Stimulated activated naive CD8-positive, alpha-beta T cell treated with anti-CD3 and anti-CD28 coated beads, Interleukin-15, Interleukin-2, amounts not matched to agents 100 U/mL and 50 U/mL, for 24 hours (primary cell): ENCODE measurements at regions not wholly inside any gene's neighbourhood (a gene's known extent, or its start where the extent isn't known, plus 50 kb on each side); places are given as distances from the start of the nearest gene placed in this dataset.
"Not testable (repeated sequence)": the region's sequence is repeated elsewhere in the genome, so short reads cannot be mapped to it uniquely, and the experiment has no call there.

ENCODE experiments used
- ATAC-seq: fragments of 150-1000 bp; cut with Tn5 transposase; one replicate; pipeline ENCODE4 v1.10.0; 2021
- DNase-seq: peaks from one replicate; pipeline ENCODE4 v3.0.0; 2021

GRCh38 chrX:124426288-124427169, 80.2 kb downstream of the SH2D1A start:
- ATAC-seq: no peak
- no peak for DNase-seq

- ATAC-seq: no peak
- DNase-seq: no peak
Measured at GRCh38 chrX:124433186-124433585, 86.8 kb downstream of the SH2D1A start.

DNA sequence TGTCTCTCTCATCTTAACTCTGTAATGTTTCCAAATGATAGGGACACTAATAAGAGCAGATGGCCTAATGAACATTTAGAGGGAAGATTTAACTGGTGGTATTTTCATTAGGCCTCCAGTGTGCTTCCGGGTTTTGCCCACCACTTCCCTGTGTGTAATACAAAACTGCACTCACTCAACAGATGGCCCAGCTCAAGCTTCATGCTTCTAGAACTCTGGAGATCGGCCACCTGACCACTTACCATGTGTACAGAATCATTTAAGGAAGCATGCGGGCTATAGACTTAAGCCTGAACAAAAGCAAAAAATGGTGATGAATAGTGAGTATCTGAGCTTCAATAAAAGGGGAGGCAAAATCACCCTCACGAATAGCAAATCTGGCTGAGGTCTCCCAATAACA, 89.3 kb downstream of the SH2D1A start:
- ATAC-seq (no peak), DNase-seq (no peak)

DNA sequence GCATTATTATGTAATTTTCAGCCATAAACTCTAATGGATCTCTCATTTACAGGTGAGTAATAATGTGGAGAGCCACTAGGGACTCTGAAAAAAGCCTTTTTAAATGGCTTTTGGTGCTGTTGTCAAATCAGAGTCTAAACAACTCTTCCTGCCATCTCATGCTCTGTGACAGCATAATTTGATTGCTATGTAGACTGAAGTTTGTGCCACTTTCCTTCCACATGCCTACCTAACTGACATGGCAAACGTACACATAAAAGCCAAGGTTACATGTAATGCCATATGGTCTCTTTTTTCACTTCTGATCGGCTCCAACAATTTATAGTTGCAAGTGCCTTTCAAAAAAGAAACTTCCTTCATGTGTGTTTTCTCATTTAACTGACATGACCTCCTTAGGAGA, 94.3 kb downstream of the SH2D1A start:
- ATAC-seq: no peak
- no peak for DNase-seq

DNA sequence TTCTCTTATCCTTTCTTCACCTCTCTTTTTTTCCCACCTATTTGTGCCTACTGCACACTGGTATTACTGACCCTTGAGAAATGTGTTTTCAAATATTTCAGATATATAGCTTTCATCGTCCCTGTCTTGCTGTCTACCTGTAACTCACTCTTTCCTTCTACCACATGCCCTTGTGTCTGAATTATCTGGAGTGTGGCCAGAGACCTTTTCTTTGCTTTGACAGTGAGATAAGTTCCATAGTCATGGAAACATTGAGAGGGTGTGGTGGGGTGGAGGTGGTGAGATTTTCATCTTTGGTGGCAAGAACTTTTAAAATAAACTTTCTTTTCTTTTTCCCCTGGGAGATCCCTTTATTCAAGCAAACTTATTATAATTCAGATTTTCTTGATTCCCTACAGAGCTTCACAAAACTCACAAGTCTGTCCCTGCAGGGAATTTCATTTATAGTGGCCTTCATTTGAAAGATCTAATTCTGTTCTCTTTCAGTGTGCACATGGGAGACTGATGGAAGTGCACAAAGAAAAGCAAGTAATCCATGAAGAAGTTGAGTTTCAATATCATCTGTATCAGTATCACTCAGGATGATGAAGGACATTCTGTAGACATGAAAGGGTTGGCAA, 95.7 kb downstream of the SH2D1A start:
- DNase-seq: no peak
- ATAC-seq: peak; percentile 65

DNA sequence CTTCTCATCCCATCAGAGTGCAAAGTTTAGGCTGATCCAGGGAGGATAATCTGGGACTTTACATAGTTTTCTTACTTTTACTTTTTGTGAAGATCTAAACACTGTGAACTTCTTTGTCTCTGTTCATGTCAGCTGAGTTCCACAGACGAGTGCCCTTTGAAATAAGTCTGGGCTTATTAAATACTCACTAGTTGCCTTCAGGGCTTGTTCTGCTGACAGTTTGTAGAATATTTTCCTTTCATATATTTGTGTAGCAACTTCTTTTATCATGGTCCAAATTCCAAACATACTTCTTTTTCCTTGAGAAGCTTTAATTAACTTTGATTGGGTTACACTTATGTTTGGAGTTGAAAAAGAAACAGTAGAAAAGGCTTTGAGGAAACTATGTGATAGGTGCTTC, 109.6 kb downstream of the SH2D1A start:
- ATAC-seq: no peak
- DNase-seq: no peak

GRCh38 chrX:124459851-124460250, 113.5 kb downstream of the SH2D1A start:
- not testable (repeated sequence) for ATAC-seq, DNase-seq

DNA sequence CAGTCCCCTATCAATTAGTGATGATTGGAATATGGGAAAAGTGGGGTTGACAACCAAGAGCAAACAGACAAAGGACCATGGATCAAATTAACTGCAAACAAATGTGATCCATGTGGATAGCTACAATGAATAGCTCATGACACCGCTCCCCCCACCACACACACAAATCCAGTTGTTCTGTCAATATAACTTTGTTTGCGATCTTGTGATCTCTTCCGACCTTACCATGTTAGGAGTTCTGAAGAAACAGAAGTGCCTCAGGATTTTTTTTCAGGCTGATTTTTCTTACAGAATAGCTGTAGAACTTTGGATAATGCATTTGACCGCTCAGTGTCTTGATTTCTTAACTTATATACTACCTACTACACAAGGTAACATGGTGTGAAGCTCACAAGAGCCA, 116.6 kb downstream of the SH2D1A start:
- no peak for DNase-seq
- ATAC-seq: no peak

DNA sequence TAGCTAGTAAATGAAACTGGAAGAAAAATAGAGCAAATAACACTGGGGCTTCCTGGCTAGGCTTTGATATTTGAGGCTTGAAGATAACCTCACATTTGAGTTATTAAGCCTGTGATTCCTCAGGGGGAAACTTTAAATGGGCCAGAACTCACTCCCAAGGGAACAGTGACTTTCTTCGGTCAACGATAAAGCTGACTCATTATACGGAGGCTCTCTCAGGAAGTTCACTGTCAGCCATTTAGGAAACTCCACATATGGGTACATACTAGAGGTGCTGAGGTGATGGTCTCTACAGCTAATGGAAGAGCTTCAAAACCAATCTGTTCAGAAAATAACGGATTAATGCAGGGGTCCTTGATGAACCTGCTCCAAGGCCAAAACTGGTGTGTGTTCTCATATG, 120.8 kb downstream of the SH2D1A start:
- ATAC-seq (no peak), DNase-seq (no peak)

DNA sequence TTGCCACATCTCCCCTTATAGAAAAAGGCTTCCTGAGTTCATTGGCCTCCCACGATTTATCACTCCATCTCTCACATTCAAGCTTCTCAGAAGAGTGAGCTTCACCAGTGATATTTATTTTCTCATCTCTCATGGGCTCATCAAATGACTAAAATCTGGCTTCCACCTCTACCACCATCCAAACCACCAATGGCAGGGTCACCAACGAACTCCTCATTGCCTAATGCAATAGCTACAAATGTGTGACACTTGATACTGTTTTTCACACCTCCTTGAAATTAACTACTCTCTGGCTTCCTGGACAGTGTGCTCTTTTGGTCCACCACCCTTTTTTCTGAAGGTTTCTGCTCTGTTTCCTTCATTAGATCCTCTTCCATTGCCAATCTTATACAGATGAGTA, 129.0 kb downstream of the SH2D1A start:
- DNase-seq (no peak), ATAC-seq (no peak)

GRCh38 chrX:124476562-124476961, 130.2 kb downstream of the SH2D1A start:
- ATAC-seq: no peak
- DNase-seq: no peak

DNA sequence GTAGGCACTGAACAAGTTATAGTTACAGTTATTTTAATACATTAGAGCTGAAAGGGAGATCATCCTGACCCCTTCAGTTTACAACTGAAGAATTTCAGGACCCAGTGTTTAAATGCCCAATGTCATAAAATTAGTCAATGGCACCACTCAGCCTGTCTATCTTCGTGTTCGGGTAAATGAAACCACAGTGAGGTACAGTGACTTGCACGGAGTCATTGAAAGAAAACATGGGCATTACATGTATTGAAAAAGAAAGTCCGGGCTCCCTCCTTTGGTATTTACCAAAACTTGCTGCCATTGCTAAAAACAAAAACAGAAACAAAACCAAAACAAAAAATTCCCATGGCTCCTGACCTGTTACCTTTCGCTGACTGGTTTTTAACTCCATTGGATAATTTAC, 131.7 kb downstream of the SH2D1A start:
- ATAC-seq: no peak
- no peak for DNase-seq

GRCh38 chrX:124488412-124489161, 142.2 kb downstream of the SH2D1A start:
- no peak for DNase-seq
- ATAC-seq: no peak

GRCh38 chrX:124493984-124494383, 147.6 kb downstream of the SH2D1A start:
- DNase-seq: no peak
- no peak for ATAC-seq

DNA sequence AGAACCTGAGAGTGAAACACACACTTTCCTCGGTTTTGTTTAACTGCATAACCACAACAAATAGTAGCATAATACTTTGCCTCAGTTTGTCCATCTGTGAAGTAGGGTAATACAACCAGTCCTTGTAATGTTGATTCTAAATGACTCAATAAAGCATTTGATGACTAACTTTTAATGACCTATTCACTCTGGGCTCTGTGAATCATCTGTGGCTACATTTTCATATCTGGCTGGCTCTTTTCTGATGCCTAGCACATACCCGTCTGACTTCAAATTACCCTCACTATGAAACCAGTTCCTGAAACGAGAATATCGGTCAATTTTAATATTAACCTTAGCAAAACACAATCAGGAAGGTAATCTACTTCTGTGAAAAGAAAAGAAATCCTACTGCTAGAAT, 151.0 kb downstream of the SH2D1A start:
- peak; percentile 81 for ATAC-seq
- DNase-seq: no peak

DNA sequence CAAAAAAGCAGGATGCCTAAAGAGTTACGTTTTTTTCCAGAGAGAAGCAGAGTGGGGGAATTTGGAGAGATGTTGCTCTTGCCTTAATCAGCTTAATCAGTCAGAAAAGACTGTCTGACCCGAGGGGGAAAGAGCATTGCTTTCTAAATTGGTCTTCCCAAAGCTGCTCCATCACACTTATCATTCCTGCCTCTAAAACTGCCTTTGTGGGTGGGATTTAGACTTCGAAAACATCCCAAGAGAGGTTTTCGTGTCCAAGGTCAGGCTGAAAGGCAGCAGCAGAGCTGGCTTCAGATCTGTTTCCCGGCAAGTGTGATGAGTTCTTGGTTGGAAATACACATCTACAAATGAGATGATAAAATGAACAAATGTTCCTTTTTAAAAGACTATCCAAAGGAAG, 155.2 kb downstream of the SH2D1A start:
- ATAC-seq (no peak), DNase-seq (no peak)

GRCh38 chrX:124502166-124502565, 155.8 kb downstream of the SH2D1A start:
- DNase-seq: peak; percentile 9
- ATAC-seq: peak; percentile 58

- ATAC-seq (peak; percentile 61), DNase-seq (no peak)
Measured at GRCh38 chrX:124502599-124502998, 156.2 kb downstream of the SH2D1A start.

DNA sequence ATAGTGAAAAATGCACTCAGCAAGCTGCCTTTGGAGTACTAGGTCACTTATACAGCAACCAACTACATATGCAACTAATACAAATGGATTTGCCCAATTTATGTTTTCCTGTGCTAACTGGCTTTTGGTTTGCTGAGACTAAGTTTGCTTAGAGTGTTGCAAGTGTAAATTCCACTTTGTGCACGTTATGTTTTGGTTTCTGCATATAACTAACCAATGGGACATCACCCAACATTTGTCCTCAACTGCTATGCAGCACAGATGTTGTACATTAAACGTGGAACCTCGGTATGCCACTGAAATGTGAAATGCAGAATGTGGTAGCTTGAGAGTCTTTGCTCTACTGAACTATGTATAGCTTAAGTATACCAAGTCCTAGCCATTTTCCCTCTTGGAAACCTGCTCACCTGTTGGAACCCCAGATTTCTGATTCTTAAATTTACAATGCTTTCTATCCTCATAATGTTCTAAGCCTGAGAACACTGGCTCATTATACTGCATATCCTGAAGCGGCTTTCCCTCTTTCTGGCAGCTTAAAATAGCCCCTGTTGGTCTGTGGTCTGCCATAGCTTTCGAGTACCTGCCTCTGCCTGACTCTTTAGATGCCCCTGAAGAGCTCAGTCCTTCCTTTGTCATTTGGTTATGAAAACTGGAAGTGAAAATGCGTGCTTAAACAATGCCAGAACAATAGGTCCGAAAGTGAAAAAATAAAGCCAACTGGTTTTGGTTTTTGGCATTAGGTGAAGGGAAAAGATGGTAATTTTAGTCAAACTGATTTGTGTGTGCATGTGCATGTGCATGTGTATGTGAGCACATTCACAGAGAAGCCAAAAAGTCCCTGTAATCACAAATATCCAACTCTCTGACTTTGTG, 158.0 kb downstream of the SH2D1A start:
- ATAC-seq: no peak
- DNase-seq: no peak

- no peak for DNase-seq
- ATAC-seq: no peak
Measured at GRCh38 chrX:124506066-124506465, 159.7 kb downstream of the SH2D1A start.

GRCh38 chrX:124507246-124507645, 160.9 kb downstream of the SH2D1A start:
- ATAC-seq: no peak
- no peak for DNase-seq

DNA sequence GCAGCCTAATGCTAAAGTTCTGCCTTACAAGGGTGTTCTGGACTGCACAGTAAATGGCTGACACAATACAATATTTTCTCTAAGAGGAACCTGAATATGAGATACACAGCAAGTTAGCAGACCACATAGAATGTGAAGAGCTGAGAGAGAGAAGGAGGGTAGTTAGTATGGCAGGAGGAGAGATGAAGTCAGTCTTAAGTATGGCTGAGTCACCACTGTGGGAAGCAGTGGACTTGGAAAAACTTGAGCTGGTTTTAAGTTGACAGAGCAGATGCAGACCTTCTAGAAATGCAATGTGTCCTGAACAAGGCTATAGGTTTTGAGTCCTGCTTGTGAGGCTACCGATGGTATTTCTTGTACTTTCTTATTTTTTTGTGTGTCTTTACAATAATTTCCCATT, 172.5 kb downstream of the SH2D1A start:
- ATAC-seq: no peak
- no peak for DNase-seq
